SK-N-SH (cell line): ENCODE measurements at regions not wholly inside any gene's neighbourhood (a gene's known extent, or its start where the extent isn't known, plus 50 kb on each side); places are given as distances from the start of the nearest gene placed in this dataset.

Experiments
- CTCF ChIA-PET: fragments of 300-600, 350-600 bp; formaldehyde crosslinking; extraction: SDS; loops from one replicate; lab custom pipeline; 2021; lab: Yijun Ruan, JAX
- POLR2A ChIA-PET: fragments of 350-600 bp; sonication (Branson Sonifier 250); formaldehyde crosslinking; extraction: SDS; loops from one replicate; lab custom pipeline; 2020; ENCODE audit warnings: antibody characterized with exemption, inconsistent platforms; lab: Yijun Ruan, JAX
- DNase-seq: peaks from one replicate; pipeline ENCODE4 v3.0.0; 2012
- H2AFZ ChIP-seq: fragments of 200-600 bp; sonication (generic); 2 replicates; pipeline ENCODE4 v1.8.1; 2016; ENCODE audit warnings: antibody characterized with exemption, mild to moderate bottlenecking, low read depth
- H3F3A ChIP-seq: fragments of 200-600 bp; sonication (generic); replicated peaks from 2 replicates; pipeline ENCODE3; 2016; ENCODE audit warnings: antibody characterized with exemption, mild to moderate bottlenecking; ENCODE audit not compliant: insufficient read depth
- H3K27ac ChIP-seq, 2 experiments: fragments of 200-500 bp in 1 of 2; fragments of 200-600 bp in 1 of 2; sonication (Bioruptor generic) in 1 of 2; sonication (generic), shearing (Covaris generic) in 1 of 2; 2 replicates each; pipeline versions ENCODE4 v1.5.1 to v1.6.1; 2014 to 2016; ENCODE audit warnings: low read depth in 2 of 2, inconsistent platforms in 1 of 2, low read length in 1 of 2, mild to moderate bottlenecking in 1 of 2, mixed read lengths in 1 of 2
- H3K27me3 ChIP-seq: fragments of 200-600 bp; sonication (generic), shearing (Covaris generic); 2 replicates; pipeline ENCODE4 v1.6.1; 2016; ENCODE audit warnings: mixed run types; ENCODE audit not compliant: insufficient read depth
- H3K36me3 ChIP-seq, 2 experiments: fragments of 200-500 bp in 1 of 2; fragments of 200-600 bp in 1 of 2; sonication (Bioruptor generic) in 1 of 2; sonication (generic) in 1 of 2; replicated peaks in 1 of 2; 2 replicates each; pipeline versions ENCODE3 to v1.5.1; 2014 to 2016; ENCODE audit warnings: low read length in 1 of 2, mild to moderate bottlenecking in 1 of 2; ENCODE audit not compliant: insufficient read depth in 2 of 2, control insufficient read depth in 1 of 2
- H3K4me1 ChIP-seq, 2 experiments: fragments of 200-500 bp in 1 of 2; fragments of 200-600 bp in 1 of 2; sonication (Bioruptor generic) in 1 of 2; sonication (generic), shearing (Covaris generic) in 1 of 2; 2 replicates each; pipeline versions ENCODE4 v1.5.1 to v1.6.1; 2014 to 2016; ENCODE audit warnings: low read depth in 1 of 2, low read length in 1 of 2, mixed run types in 1 of 2; ENCODE audit not compliant: insufficient read depth in 2 of 2, control insufficient read depth in 1 of 2
- H3K4me2 ChIP-seq: fragments of 200-600 bp; sonication (generic), shearing (Covaris generic); 2 replicates; pipeline ENCODE4 v1.6.1; 2017; ENCODE audit warnings: mixed run types
- H3K4me3 ChIP-seq, 2 experiments: fragments of 200-500 bp in 1 of 2; fragments of 200-600 bp in 1 of 2; sonication (Bioruptor generic) in 1 of 2; sonication (generic), shearing (Covaris generic) in 1 of 2; 2 replicates each; pipeline versions ENCODE4 v1.5.1 to v1.8.1; 2014 to 2016; ENCODE audit warnings: low read depth in 2 of 2, inconsistent platforms in 1 of 2, low read length in 1 of 2, mild to moderate bottlenecking in 1 of 2, mixed read lengths in 1 of 2, moderate library complexity in 1 of 2
- H3K79me2 ChIP-seq: fragments of 200-600 bp; sonication (generic); 2 replicates; pipeline ENCODE4 v1.8.1; 2017; ENCODE audit warnings: mild to moderate bottlenecking; ENCODE audit not compliant: insufficient read depth
- H3K9ac ChIP-seq: fragments of 200-600 bp; sonication (generic); 2 replicates; pipeline ENCODE4 v1.6.1; 2017; ENCODE audit warnings: mixed run types
- H3K9me2 ChIP-seq: fragments of 200-600 bp; sonication (generic); 2 replicates; pipeline ENCODE4 v1.6.1; 2017; ENCODE audit warnings: mixed run types
- H3K9me3 ChIP-seq: fragments of 200-600 bp; sonication (generic); 2 replicates; pipeline ENCODE4 v1.6.1; 2017; ENCODE audit warnings: mixed run types, mild to moderate bottlenecking, moderate library complexity
- H4K20me1 ChIP-seq: fragments of 200-600 bp; sonication (generic); 2 replicates; pipeline ENCODE4 v1.6.1; 2017; ENCODE audit warnings: mild to moderate bottlenecking, mixed run types; ENCODE audit not compliant: insufficient read depth
- CHD2 ChIP-seq: fragments of 150-350 bp; IDR thresholded peaks from 2 replicates; pipeline ENCODE4 v1.6.1; 2018; ENCODE audit warnings: low read length; ENCODE audit not compliant: partially characterized antibody
- ELF1 ChIP-seq: IDR thresholded peaks from 2 replicates; pipeline ENCODE4 v1.4.0; 2012
- EP300 ChIP-seq, 2 experiments: IDR thresholded peaks; 2 replicates each; pipeline versions ENCODE4 v1.4.0 to v1.6.1; 2012; ENCODE audit warnings: borderline replicate concordance in 1 of 2, low read depth in 1 of 2, low read length in 1 of 2
- EZH2phosphoT487 ChIP-seq: fragments of 200-600 bp; sonication (generic); IDR thresholded peaks from 2 replicates; pipeline ENCODE4 v1.6.1; 2017; ENCODE audit warnings: low read depth, mixed run types, mild to moderate bottlenecking, antibody characterized with exemption, moderate library complexity, borderline replicate concordance
- FOSL2 ChIP-seq: IDR thresholded peaks from 2 replicates; pipeline ENCODE4 v1.4.0; 2012; ENCODE audit warnings: low read depth, mild to moderate bottlenecking, moderate library complexity, borderline replicate concordance
- FOXJ3 ChIP-seq: sonication (generic); formaldehyde crosslinking; IDR thresholded peaks from 2 replicates; pipeline ENCODE4 v1.5.1; 2020; ENCODE audit warnings: mild to moderate bottlenecking, missing genetic modification reagents
- GABPA ChIP-seq: IDR thresholded peaks from 2 replicates; pipeline ENCODE4 v1.4.0; 2012; ENCODE audit warnings: low read depth, mild to moderate bottlenecking
- IRF3 ChIP-seq: fragments of 150-350 bp; IDR thresholded peaks from 2 replicates; pipeline ENCODE4 v1.6.1; 2016; ENCODE audit warnings: mild to moderate bottlenecking, low read depth, low read length
- MAX ChIP-seq: IDR thresholded peaks from 2 replicates; pipeline ENCODE4 v1.4.0; 2012; ENCODE audit warnings: low read depth
- PBX3 ChIP-seq: IDR thresholded peaks from 2 replicates; pipeline ENCODE4; 2012
- POLR2AphosphoS5 ChIP-seq: IDR thresholded peaks from 2 replicates; pipeline ENCODE4 v1.6.1; 2012; ENCODE audit warnings: low read depth, low read length
- REST ChIP-seq: IDR thresholded peaks from 2 replicates; pipeline ENCODE4 v1.6.1; 2012; ENCODE audit warnings: mild to moderate bottlenecking, low read depth, low read length, moderate library complexity
- SMC3 ChIP-seq: IDR thresholded peaks from 2 replicates; pipeline ENCODE4 v1.6.1; 2012; ENCODE audit warnings: low read depth, low read length, improper control_type of control experiment
- TCF12 ChIP-seq: IDR thresholded peaks from 2 replicates; pipeline ENCODE4 v1.4.0; 2012
- USF1 ChIP-seq: IDR thresholded peaks from 2 replicates; pipeline ENCODE4 v1.4.0; 2012; ENCODE audit warnings: low read depth, borderline replicate concordance
- USF2 ChIP-seq: fragments of 150-350 bp; IDR thresholded peaks from 2 replicates; pipeline ENCODE4 v1.6.1; 2017; ENCODE audit warnings: antibody characterized with exemption, low read length, low read depth, borderline replicate concordance
- ZBTB33 ChIP-seq: IDR thresholded peaks from 2 replicates; pipeline ENCODE4 v1.4.0; 2012; ENCODE audit warnings: low read depth, borderline replicate concordance
- WGBS: methylation state at CpG from one replicate; pipeline ENCODE4 v1.1.6; 2017; ENCODE audit warnings: low lambda C conversion rate; 5-methylcytosine and 5-hydroxymethylcytosine counted together

GRCh38 chr2:43078301-43078700, 148.1 kb downstream of the ZFP36L2 start:
- no peak overlapping the region for H3K4me2 ChIP-seq
- H3K9me3 ChIP-seq, result no peaks in the 10 kb centered on the region
- H3K9ac ChIP-seq, result no peak overlapping the region
- no peaks in the 10 kb centered on the region for H3K27me3 ChIP-seq
- H3K27ac ChIP-seq, result no peak overlapping the region
- H3K9me2 ChIP-seq, result no peaks in the 10 kb centered on the region
- no peaks in the 10 kb centered on the region for H3K79me2 ChIP-seq
- peaks cover 53 to 72% of the 10 kb centered on the region in 2 experiments for H3K4me1 ChIP-seq
- TF ChIP-seq TCF12 (no peak), FOXJ3 (CRISPR knock-in tag) (no peak), SMC3 (no peak), CHD2 (no peak), IRF3 (no peak), POLR2AphosphoS5 (no peak), MAX (no peak), USF1 (no peak), EZH2phosphoT487 (no peak), ELF1 (no peak), USF2 (no peak)
- WGBS, result 91% methylated on average over 5 of the region's 5 CpGs
- CTCF ChIA-PET, result interaction anchor here (1.2 to 1.8 kb wide), 3 partner anchors 15 to 219 kb away, joined by 3 to 7 read pairs (median 3); no protein-coding TSS in a partner anchor
- H3K4me3 ChIP-seq, result no peak overlapping the region
- H3F3A ChIP-seq, result peaks cover 31% of the 10 kb centered on the region
- H2AFZ ChIP-seq, result no peak overlapping the region
- POLR2A ChIA-PET, result no interaction called here
- no peaks in the 10 kb centered on the region for H3K36me3 ChIP-seq
- no peak for DNase-seq
- H4K20me1 ChIP-seq, result no peaks in the 10 kb centered on the region

GRCh38 chr2:43077876-43078275, 148.5 kb downstream of the ZFP36L2 start:
- no peaks in the 10 kb centered on the region for H3K27me3 ChIP-seq
- no peaks in the 10 kb centered on the region for H3K9me2 ChIP-seq
- H3K9me3 ChIP-seq, result no peaks in the 10 kb centered on the region
- H3K36me3 ChIP-seq, result no peaks in the 10 kb centered on the region
- H3K9ac ChIP-seq, result no peak overlapping the region
- H3K79me2 ChIP-seq, result no peaks in the 10 kb centered on the region
- H3K4me2 ChIP-seq, result no peak overlapping the region
- H4K20me1 ChIP-seq, result no peaks in the 10 kb centered on the region
- H2AFZ ChIP-seq, result no peak overlapping the region
- POLR2A ChIA-PET, result no interaction called here
- CTCF ChIA-PET, result interaction anchor here (1.0 to 1.8 kb wide), 6 partner anchors 15 to 219 kb away, joined by 3 to 7 read pairs (median 4); no protein-coding TSS in a partner anchor
- no peak for DNase-seq
- no CpG with 5 or more reads among the region's 1 CpG for WGBS
- H3F3A ChIP-seq, result peaks cover 26% of the 10 kb centered on the region
- peaks cover 51 to 69% of the 10 kb centered on the region in 2 experiments for H3K4me1 ChIP-seq
- H3K27ac ChIP-seq, result peak overlapping the region in 1 of 2 experiments; percentile 99; a peak in 1 of 4 replicates
- no peak overlapping the region for H3K4me3 ChIP-seq
- TF ChIP-seq MAX (no peak), REST (no peak), ZBTB33 (no peak), FOSL2 (no peak), POLR2AphosphoS5 (no peak), TCF12 (no peak), GABPA (no peak), SMC3 (no peak), PBX3 (no peak), EP300 (IDR thresholded peaks at IDR 0.05; ENCODE audit: borderline replicate concordance in 1 of 2, low read depth in 1 of 2, low read length in 1 of 2) (no peak)
